Islet of Langerhans (tissue), 1 donor: ENCODE measurements at regions not wholly inside any gene's neighbourhood (a gene's known extent, or its start where the extent isn't known, plus 50 kb on each side); places are given as distances from the start of the nearest gene placed in this dataset.
"Not testable (repeated sequence)": the region's sequence is repeated elsewhere in the genome, so short reads cannot be mapped to it uniquely, and the experiment has no call there.

ENCODE experiments used
- FAIRE-seq: peaks from one replicate; lab custom pipeline; 2011; peaks lifted over from hg19 to GRCh38; lab: Jason Lieb, UNC

- FAIRE-seq: not testable (repeated sequence)
Observed at GRCh38 chr5:145652700-145653099, 182.4 kb downstream of the PRELID2 start.

DNA sequence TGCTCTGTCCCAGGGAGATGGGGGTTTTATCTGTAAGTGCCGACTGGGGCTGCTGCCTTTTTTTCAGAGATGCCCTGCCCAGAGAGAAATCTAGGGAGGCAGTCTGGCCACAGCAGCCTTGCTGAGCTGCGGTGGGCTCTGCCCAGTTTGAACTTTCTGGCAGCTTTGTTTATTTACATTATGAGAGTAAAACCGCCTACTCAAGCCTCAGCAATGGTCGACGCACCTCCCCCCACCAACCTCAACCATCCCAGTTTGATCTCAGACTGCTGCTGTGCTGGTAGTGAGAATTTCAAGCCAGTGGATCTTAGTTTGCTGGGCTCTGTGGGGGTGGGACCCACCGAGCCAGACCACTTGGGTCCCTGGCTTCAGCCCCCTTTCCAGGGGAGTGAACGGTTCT lies 188.0 kb downstream of the PRELID2 start:
- not testable (repeated sequence) for FAIRE-seq

GRCh38 chr5:145643214-145643613 lies 191.9 kb downstream of the PRELID2 start:
- FAIRE-seq: not testable (repeated sequence)

DNA sequence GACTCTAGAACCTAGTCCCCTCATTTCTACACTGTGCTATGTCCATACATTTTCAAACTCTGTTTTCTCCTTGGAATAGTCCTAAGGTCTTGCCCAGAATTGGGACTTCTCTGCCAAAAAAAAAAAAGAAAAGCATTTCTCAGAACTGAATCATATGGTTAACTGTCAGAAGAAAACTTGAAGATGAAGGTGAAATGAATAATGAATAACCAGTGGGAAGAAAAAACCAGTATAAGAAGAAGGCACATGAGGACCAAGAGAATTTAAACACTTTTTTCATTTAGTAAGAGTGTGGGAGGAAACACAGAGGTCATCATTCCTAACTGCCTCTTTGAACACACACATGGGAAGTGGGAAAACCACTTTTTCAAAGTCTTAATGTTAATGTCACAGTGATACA lies 197.7 kb downstream of the PRELID2 start:
- FAIRE-seq: no peak

DNA sequence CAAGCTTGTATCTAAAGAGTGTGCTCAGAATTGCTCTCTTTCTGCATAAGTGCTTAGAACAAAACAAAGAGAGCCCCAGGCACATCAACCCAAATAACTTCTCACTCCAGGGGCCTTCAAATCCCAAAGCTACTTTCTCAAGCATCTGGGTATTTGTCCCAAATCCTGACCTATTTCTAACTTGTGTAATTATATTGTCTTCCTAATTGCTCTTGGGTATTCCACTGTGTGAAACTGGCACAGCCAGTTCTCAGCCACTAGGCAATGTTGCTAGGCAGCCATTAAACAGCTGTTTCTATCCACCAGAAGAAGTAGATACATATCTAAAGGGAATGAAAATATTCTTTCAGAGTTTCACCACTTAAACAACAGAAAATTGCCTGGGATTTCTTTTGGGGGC lies 198.8 kb downstream of the PRELID2 start:
- FAIRE-seq: no peak

DNA sequence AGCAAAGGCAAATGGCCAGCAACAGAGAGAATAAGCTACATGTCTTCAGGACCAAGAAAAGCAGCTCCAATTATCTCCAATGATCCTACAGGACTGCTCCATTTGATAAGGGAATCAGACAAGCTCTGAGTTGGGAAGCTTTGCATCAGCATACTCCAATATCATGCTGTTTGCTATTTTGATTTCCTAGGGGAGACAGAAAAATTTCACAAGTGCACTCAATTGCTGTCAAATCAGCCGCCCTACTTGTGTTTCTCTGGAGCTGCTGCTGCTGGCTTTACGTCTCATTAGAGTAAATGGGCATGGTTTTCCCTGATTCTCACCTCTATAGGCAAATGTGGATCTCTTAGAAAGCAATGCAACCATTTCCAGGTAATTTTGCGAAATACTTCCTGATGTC lies 201.7 kb downstream of the PRELID2 start:
- FAIRE-seq: no peak

DNA sequence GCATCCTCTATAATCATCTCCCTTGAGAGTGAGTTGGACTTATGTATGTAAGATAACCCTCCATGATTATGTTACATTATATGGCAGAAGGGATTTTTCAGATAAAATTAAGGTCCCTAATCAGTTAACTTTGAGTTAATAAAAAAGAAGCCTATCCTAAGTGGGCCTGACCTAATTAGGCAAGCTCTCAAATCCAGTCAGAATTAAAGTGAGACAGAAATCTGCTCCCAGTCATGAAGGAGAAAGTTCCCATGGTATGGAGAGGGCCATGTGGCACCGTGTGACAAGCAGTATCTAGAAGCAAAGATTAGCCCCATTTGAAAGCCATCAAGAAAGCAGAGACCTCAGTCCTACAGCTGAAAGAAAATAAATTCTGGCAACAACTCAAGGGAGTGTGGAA lies 202.4 kb downstream of the PRELID2 start:
- no peak for FAIRE-seq

- FAIRE-seq: no peak
Observed at GRCh38 chr5:145629047-145629446, 206.1 kb downstream of the PRELID2 start.

DNA sequence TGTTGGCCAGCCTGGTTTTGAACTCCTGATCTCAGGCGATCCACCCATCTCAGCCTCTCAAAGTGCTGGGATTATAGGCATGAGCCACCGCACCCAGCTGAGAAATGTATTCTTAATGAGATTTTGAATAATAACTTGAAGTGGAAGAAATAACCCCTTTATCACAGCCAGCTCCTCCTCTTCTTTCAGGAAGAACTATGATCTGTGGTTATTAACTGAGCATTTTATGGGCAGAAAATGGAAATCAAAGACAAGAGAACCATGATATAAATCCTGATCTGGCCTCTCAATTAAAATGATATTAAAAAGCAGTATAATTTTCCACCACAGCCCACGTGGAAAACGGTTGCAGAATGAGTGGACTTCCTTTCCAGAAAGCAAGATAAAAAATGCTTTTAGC lies 206.6 kb downstream of the PRELID2 start:
- FAIRE-seq: no peak

GRCh38 chr5:145619806-145620310 lies 215.3 kb downstream of the PRELID2 start:
- no peak for FAIRE-seq

- FAIRE-seq: not testable (repeated sequence)
Observed at GRCh38 chr5:145616739-145617138, 218.4 kb downstream of the PRELID2 start.

- FAIRE-seq: no peak
Observed at GRCh38 chr5:145598983-145599382, 236.2 kb downstream of the PRELID2 start.

DNA sequence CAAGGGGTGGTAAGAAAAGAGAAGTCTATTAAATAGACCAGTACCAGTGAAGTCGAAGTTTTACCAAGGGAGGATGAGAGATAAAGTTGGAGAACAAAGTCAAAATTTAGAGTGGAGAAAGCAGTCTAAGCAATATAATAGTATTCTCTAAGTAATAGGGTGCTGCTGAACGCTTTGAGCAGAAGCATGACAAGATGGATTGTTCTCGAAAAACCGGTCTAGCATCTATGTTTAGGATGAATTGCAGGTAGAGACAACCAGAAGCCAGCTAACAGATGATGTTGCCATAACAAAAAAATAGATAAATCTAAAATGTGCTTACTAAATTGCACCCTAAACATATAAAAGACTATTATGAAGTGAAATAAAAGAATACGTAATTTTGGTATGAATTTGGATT lies 237.0 kb downstream of the PRELID2 start:
- FAIRE-seq: no peak

- no peak for FAIRE-seq
Observed at GRCh38 chr5:145591578-145591977, 243.6 kb downstream of the PRELID2 start.

- no peak for FAIRE-seq
Observed at GRCh38 chr5:145589063-145589462, 246.1 kb downstream of the PRELID2 start.

GRCh38 chr5:145588558-145588957 lies 246.6 kb downstream of the PRELID2 start:
- FAIRE-seq: no peak

DNA sequence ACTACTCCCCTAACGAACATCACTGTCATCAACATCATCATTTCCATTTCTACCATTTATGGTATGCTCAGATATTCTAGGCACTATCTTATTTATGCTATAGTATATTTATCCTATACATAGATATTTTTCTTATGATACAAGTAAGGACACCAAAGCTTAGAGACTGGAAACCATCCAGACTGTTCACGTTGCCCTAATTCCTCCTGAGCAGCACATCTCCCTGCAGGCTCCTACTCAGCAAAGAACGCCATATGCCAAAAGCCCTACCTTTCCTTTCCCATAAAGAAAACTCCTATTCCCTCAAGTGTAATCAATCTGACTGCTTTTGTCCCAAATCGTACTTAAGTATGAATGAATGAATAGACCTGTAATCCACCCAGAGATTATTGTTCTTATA lies 247.0 kb downstream of the PRELID2 start:
- no peak for FAIRE-seq

DNA sequence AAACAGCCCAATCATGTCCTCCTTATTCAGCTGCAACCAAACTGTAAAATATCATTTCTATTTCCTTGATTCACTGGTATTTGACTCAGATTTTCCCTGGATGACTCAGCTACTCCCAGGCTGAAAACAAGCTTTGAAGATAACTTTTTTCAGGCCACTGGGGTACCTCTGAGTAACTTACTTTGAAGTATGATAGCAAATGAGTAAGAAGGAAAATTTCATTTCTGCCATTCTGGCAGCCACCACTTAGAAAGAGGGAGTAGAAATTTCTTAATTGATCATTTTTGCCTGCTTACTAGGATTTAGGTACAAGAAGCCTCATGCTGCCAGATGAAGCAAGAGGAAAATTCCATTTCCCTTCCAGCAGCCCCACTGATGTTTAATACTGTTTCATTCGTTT lies 247.4 kb downstream of the PRELID2 start:
- no peak for FAIRE-seq

DNA sequence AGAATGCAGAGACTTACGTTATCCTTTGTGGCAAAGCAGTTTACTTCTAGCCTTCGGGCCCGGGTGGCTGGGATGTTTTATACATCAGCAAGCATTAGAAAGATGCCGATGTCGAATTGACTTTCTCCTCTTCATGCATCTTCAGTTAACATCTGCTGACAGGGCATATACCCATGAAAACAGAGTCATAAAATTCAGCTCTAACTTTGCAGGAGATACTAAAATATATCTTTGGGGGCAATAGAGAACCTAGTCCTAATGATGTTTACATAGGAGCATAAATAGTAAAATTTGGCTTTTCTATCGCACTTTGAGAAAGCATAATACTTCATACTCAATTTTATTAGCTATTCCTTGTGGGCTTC lies 247.9 kb downstream of the PRELID2 start:
- FAIRE-seq: no peak

- FAIRE-seq: no peak
Observed at GRCh38 chr5:145586661-145587307, 248.4 kb downstream of the PRELID2 start.

- no peak for FAIRE-seq
Observed at GRCh38 chr5:145585443-145586148, 249.5 kb downstream of the PRELID2 start.

DNA sequence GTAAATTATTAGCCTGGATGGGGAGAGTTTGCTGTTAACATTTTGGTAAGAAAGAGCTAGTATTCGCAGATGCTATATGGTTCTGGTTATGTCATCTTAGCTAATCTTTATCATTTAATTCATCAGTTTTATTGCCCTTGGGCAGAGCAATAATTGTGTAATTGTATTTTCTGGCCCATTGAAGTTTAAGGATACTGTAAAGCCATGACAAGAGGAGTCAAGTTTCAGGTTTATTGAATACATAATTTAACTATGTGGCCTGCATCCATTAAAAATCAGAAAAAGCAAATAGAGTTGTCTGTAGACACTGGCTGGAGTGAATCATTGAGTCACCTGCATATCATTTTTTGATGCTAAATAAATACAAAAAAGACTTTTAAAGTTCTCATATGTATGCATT lies 255.8 kb downstream of the PRELID2 start:
- FAIRE-seq: no peak

GRCh38 chr5:145574889-145575573 lies 260.1 kb downstream of the PRELID2 start:
- FAIRE-seq: no peak
